ENCODE measurements at regions not wholly inside any gene's neighbourhood (a gene's known extent, or its start where the extent isn't known, plus 50 kb on each side); places are given as distances from the start of the nearest gene placed in this dataset.

DNA sequence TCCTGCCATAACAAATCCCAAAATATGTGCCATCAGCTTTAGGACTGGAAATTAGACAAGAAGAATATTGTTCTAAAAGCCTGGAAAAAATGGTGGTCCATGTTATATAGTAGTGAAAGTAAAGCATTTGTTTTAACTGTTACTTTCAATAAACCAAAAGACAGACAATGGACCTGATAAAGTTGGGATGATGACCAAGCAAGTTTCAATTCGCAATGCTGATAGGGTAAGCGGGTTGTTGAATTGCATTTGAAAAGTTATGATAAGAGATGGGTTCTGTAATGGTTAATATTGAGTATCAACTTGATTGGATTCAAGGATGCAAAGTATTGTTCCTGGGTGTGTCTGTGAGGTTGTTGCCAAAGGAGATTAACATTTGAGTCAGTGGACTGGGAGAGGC lies 131.9 kb upstream of the ZC3H12C start:
- no peak for TF ChIP-seq POLR2AphosphoS5 (IDR thresholded peaks at IDR 0.05)
- TF ChIP-seq, protein P1, sequence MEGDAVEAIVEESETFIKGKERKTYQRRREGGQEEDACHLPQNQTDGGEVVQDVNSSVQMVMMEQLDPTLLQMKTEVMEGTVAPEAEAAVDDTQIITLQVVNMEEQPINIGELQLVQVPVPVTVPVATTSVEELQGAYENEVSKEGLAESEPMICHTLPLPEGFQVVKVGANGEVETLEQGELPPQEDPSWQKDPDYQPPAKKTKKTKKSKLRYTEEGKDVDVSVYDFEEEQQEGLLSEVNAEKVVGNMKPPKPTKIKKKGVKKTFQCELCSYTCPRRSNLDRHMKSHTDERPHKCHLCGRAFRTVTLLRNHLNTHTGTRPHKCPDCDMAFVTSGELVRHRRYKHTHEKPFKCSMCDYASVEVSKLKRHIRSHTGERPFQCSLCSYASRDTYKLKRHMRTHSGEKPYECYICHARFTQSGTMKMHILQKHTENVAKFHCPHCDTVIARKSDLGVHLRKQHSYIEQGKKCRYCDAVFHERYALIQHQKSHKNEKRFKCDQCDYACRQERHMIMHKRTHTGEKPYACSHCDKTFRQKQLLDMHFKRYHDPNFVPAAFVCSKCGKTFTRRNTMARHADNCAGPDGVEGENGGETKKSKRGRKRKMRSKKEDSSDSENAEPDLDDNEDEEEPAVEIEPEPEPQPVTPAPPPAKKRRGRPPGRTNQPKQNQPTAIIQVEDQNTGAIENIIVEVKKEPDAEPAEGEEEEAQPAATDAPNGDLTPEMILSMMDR (IDR thresholded peaks at IDR 0.05), result no peak
- TF ChIP-seq POLR2A (IDR thresholded peaks at IDR 0.05), result no peak
- TF ChIP-seq EP300 (IDR thresholded peaks at IDR 0.05), result no peak
